Dendritic cell treated with granulocyte-macrophage colony-stimulating factor and Interleukin-4, amounts not matched to agents 40 ng/mL and 50 ng/mL, for 4 days (primary cell): ENCODE measurements at regions not wholly inside any gene's neighbourhood (a gene's known extent, or its start where the extent isn't known, plus 50 kb on each side); places are given as distances from the start of the nearest gene placed in this dataset.

ENCODE experiments used
- H3K27ac Mint-ChIP-seq: one replicate; pipeline ENCODE4 v1.8.0; 2022; ENCODE audit warnings: mild to moderate bottlenecking, mixed read lengths
- H3K27me3 Mint-ChIP-seq: one replicate; pipeline ENCODE4 v1.8.0; 2022; ENCODE audit warnings: mild to moderate bottlenecking, mixed read lengths
- H3K36me3 Mint-ChIP-seq: one replicate; pipeline ENCODE4 v1.8.0; 2022; ENCODE audit warnings: low read depth, mixed read lengths
- H3K4me1 Mint-ChIP-seq: one replicate; pipeline ENCODE4 v1.8.0; 2022; ENCODE audit warnings: low read depth, mixed read lengths
- H3K4me3 Mint-ChIP-seq: one replicate; pipeline ENCODE4 v1.8.0; 2022; ENCODE audit warnings: mild to moderate bottlenecking, moderate library complexity, mixed read lengths
- H3K9me3 Mint-ChIP-seq: one replicate; pipeline ENCODE4 v1.8.0; 2022; ENCODE audit warnings: mixed read lengths
- intact Hi-C: fragments of 100-400 bp; cut with micrococcal nuclease; formaldehyde crosslinking; loops from one replicate; pipeline ENCODE4 v1.15.0; 2022

DNA sequence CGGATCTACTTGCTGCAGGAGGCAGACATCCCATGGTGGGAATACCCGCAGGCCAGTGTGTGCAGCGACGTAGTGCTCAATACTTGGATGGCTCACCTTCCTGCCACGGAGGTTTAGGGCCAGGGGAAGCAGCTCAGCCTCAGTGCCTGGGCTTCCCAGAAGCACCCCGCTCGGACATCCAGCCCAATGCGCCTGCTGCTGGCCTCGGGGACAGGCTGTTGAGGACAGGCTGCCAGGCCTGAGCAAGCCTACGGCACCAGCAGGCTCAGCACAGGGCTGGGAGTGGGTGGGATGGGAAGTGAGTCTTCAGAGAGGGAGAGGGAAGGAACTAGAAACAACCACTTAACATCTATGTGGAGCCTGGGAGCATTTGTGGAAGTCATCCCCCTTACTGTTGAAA, 441.3 kb upstream of the MGMT start:
- Mint-ChIP-seq H3K4me3 (no peak overlapping the region), H3K36me3 (no peaks in the 10 kb centered on the region), H3K9me3 (no peaks in the 10 kb centered on the region), H3K4me1 (no peaks in the 10 kb centered on the region), H3K27me3 (no peaks in the 10 kb centered on the region), H3K27ac (no peak overlapping the region)
- intact Hi-C loops, result no loop called here

DNA sequence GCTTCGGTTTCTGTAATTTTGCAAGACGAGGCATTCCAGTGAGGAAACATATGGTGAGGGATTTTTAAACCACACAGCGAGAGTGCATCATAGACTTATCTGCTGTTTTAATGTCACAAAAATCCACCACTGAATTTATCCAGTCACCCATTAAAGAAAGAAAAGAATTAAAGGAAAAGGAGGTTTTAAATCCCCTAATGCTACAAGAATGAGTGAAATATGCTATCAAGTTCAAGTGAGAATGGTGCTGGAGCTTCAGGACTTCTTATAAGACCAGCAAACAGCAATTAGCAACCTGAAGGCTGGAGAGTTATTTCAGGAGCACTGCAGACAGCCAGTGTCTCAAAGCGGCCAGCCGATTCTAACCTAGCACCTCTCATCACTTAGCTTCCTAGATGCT, 439.1 kb upstream of the MGMT start:
- H3K27ac Mint-ChIP-seq, result no peak overlapping the region
- no peak overlapping the region for H3K4me3 Mint-ChIP-seq

DNA sequence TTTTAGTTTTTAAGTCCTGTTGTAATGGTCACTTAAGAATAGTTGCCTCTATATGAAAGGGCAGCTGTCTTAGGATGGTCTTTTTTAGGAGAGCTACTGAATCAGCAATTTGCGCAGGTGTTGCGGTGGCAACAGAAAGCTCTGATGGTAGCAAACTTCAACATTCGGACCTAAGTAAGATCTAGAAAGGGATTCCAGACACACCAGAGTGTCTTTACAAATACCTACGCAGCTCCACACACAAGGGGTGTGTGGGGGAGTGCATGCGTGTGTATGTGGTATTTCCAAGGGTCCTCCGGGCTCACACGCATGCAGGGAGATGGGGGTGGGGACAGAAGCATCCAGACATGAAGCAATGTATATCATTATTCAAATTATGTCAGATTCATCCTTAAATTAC, 438.6 kb upstream of the MGMT start:
- Mint-ChIP-seq H3K36me3 (no peaks in the 10 kb centered on the region), H3K9me3 (no peaks in the 10 kb centered on the region), H3K27me3 (peaks cover 14% of the 10 kb centered on the region), H3K4me1 (no peaks in the 10 kb centered on the region), H3K27ac (no peak overlapping the region), H3K4me3 (no peak overlapping the region)
- intact Hi-C loops, result no loop called here

More for the DNA sequence above, 439.1 kb upstream of the MGMT start:
- no peaks in the 10 kb centered on the region for H3K9me3 Mint-ChIP-seq
- H3K36me3 Mint-ChIP-seq, result no peaks in the 10 kb centered on the region
- H3K27me3 Mint-ChIP-seq, result peaks cover 12% of the 10 kb centered on the region
- intact Hi-C loops, result no loop called here
- H3K4me1 Mint-ChIP-seq, result no peaks in the 10 kb centered on the region

DNA sequence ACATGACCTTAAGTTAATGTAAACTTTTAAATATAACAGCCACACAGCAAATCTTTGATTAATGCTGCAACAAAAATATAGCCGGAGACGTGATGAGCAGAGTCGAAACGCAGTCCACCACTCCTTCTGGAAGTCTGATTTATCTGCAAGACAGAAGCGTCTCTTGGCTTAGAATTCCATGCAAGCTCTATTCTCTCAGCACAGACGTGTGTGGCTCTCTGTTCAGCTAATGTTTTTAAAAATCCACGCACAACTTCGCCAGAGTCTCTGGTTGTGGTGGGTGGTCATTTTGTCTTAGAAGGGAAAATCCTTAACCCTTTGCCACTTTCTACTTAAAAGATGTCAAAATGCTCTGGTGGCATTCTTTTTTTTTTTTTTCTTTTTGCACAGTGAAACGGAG, 438.0 kb upstream of the MGMT start:
- Mint-ChIP-seq H3K27ac (no peak overlapping the region), H3K27me3 (peaks cover 20% of the 10 kb centered on the region), H3K9me3 (no peaks in the 10 kb centered on the region), H3K4me3 (no peak overlapping the region), H3K36me3 (no peaks in the 10 kb centered on the region), H3K4me1 (no peaks in the 10 kb centered on the region)
- intact Hi-C loops, result no loop called here

DNA sequence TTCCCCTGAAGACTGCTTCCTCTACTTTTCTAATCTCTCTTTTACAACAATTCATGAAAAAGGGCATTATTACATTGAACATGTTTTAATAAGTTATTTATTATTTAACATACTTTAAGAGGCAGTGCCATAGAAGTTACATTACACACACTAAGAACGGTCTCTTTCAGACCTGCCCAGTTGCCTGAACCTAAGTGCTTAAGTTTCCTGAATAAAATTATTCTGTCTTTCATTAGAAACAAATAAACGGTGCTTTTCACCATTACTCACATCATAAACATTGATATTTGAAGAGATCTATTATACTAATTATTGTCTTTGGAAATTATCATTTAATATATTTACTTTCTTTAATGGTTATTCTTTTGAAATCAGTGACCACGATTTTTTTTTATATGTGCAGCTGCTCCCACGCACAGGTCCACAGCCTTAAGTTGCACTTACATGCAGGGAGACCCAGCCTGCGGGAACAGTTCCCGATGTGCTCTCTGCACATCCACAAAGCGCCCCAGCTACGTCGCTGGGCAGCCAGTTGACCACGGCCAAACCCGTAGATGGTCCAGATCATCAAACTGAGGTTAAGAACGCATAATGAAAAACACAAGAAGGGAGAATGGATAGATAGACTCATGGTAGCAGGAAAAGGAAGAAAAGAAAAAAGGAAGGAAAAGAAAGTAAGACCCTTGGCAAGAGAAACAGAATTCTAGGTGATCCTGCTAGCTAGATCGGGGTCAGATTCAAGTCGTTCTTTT, 437.0 kb upstream of the MGMT start:
- Mint-ChIP-seq H3K36me3 (no peaks in the 10 kb centered on the region), H3K4me3 (no peak overlapping the region), H3K9me3 (no peaks in the 10 kb centered on the region), H3K27ac (no peak overlapping the region), H3K4me1 (no peaks in the 10 kb centered on the region), H3K27me3 (peaks cover 26% of the 10 kb centered on the region)
- intact Hi-C loops, result loop anchor here (5.0 kb wide), 2 partner anchors 302 to 1097 kb away; no protein-coding TSS in a partner anchor

DNA sequence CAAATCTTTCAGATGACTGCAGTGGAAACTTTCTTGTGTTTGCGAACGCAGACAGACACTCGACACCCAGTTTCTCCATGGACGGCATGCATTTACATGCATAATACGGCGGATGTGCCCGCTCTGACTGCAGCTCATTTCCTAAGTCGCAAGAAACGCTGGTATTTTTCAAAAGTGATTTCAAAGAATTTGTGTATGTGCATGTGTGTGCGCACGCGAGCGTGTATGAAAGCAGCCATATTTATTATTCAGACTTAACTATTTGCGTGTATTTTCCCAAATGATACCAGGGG, 436.5 kb upstream of the MGMT start:
- Mint-ChIP-seq H3K9me3 (no peaks in the 10 kb centered on the region), H3K27me3 (peaks cover 29% of the 10 kb centered on the region), H3K27ac (no peak overlapping the region), H3K4me1 (no peaks in the 10 kb centered on the region), H3K36me3 (no peaks in the 10 kb centered on the region), H3K4me3 (no peak overlapping the region)
- intact Hi-C loops, result loop anchor here (5.0 kb wide), 2 partner anchors 302 to 1097 kb away; no protein-coding TSS in a partner anchor

DNA sequence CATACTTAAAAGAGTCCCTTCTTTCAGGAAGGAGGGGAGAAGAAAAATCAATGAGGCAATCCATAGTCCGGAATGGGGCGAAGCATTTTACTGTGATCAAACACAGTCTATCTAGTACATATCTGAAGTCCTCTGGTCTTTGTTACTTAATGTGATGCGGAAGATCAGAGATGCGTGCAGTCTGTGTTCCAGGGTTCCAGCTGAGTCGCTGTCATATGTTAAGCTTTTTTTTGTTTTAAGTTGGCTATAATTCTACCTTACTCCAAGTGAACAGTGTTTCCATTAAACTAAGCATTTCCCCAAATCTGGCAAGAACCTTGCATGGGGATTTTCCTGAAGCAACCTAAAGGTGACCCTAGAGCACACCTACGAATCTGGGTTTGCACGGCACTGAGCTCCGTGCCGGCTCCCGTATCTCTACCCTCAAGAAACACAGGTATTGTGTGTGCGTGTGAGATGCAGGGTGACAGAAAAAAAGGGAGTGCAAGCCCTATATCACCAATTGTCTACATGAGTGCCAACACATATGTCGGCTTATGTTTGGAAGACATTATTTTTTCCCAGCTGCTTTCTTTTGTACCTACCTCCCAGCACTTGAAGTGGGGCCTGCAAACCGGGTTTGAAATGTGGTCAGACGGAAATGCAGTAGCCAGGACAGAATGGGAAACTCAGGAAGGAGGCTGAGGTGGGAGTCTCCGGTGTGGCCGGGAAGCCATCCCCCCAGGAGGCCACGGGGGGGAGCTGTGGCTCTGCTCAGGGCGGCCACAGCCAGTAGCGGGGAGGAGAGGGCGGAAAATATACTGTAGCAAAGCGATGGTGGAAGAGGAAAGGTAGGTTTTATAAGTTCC, 435.8 kb upstream of the MGMT start:
- Mint-ChIP-seq H3K4me3 (no peak overlapping the region), H3K9me3 (no peaks in the 10 kb centered on the region), H3K36me3 (no peaks in the 10 kb centered on the region), H3K27me3 (peaks cover 36% of the 10 kb centered on the region), H3K27ac (no peak overlapping the region), H3K4me1 (no peaks in the 10 kb centered on the region)
- intact Hi-C loops, result loop anchor here (5.0 kb wide), 2 partner anchors 301 to 1096 kb away; no protein-coding TSS in a partner anchor

DNA sequence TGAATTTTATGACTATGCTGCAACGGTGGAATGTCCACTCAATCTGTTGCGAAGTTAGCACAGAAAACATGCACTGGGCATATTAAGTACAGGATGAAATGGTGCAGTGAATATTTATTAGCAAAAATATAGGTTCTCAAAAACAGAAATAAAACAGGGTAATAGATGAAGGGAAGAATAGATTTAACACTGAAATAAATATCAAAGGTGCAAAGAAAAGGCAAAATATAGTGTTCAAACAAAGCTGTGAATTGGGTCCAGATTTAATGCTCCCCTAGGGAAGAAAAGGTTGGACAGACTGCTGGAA, 435.2 kb upstream of the MGMT start:
- peaks cover 40% of the 10 kb centered on the region for H3K27me3 Mint-ChIP-seq
- H3K9me3 Mint-ChIP-seq, result no peaks in the 10 kb centered on the region
- no peak overlapping the region for H3K4me3 Mint-ChIP-seq
- H3K27ac Mint-ChIP-seq, result no peak overlapping the region
- no peaks in the 10 kb centered on the region for H3K36me3 Mint-ChIP-seq
- intact Hi-C loops, result loop anchor here (5.0 kb wide), 2 partner anchors 301 to 1096 kb away; no protein-coding TSS in a partner anchor
- H3K4me1 Mint-ChIP-seq, result no peaks in the 10 kb centered on the region

DNA sequence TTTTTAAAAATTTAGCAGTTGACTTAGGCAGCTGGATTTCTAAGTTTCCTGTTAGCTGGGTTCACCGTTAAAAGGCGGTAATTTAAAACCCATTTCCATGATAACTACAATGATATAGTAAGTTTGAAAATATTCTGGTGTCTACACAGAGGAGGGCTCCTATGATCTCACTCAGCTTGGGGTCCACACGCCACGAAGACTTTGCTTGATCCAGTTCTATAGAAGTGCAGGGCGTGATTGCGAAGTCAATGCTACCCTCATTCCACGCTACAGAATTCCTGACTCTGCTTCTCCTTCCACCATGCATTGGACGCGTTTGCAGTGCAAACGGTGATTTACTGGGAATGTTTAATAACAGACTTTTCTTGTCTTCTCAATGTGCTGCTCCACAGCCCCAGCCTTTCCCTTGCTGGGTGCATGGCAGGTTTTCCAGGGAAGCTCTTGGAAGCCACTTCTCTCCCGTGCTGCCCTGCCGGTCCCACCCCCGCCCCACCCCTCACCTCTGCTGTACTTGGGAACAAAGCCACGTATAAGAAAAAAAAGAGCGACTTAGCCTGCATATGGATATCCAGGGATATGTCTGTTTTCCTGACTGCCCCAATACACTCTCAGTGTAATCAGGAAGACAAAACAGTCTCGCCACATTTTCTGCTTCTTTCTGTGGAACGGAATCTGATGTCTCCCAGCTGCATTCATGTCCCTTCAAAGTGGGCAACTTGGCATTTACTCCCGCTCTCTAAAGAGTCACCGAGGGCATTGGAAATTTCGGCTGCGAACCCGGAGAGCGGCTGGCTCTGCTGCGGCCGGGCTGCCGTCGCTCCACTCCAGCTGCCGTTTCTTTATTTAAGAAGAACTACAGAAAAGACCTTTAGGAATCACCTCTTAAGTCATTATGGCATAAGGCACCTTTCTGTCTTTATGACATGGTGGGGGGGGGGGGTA, 434.4 kb upstream of the MGMT start:
- intact Hi-C loops, result loop anchor here (5.0 kb wide), 2 partner anchors 300 to 1095 kb away; no protein-coding TSS in a partner anchor
- Mint-ChIP-seq H3K27ac (no peak overlapping the region), H3K4me1 (no peaks in the 10 kb centered on the region), H3K9me3 (no peaks in the 10 kb centered on the region), H3K4me3 (no peak overlapping the region), H3K27me3 (peaks cover 45% of the 10 kb centered on the region), H3K36me3 (no peaks in the 10 kb centered on the region)

DNA sequence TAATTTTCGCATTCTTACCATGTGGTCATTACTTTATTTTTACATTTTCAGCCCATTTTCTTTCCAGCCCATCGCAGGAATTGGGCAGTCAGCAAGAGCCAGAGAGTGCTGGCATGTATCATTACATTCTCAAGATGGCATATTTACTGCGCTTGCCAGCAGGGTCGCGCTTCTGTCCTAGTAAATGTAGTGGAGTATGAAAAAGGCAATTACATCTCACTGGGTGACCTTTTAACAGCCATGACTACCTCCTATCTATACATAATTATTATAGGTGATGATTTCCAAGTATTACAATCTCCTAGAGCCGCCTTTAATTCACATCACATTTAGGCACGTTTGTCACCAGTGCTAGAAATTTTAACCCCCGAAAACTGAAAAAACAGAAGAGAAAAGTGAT, 433.7 kb upstream of the MGMT start:
- Mint-ChIP-seq H3K27me3 (peaks cover 45% of the 10 kb centered on the region), H3K27ac (no peak overlapping the region), H3K4me3 (no peak overlapping the region), H3K4me1 (no peaks in the 10 kb centered on the region), H3K9me3 (no peaks in the 10 kb centered on the region), H3K36me3 (no peaks in the 10 kb centered on the region)
- intact Hi-C loops, result loop anchor here (5.0 kb wide), 2 partner anchors 299 to 1094 kb away; no protein-coding TSS in a partner anchor

DNA sequence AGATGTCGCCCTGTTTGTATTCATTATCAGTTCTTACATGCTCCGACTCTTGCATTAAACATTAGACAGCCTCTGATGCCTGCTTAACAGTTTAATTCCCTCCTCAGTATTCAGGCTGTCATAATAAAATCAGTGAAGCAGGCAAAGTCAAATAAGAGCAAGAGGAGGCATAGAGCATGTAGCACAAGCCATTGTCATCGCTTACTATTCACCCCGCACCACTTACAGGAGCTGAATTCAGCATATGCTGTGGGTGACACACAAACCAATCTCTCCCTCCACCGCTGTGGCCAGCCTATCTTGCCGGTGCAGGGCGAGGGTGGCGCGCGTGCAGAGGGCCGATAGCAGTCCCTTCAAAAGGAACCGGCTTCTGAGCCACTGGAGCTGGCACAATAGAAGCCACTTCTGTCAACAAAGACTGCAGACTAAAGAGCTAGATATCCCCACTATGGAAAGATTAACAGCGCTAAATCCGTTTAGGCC, 433.2 kb upstream of the MGMT start:
- H3K4me1 Mint-ChIP-seq, result no peaks in the 10 kb centered on the region

DNA sequence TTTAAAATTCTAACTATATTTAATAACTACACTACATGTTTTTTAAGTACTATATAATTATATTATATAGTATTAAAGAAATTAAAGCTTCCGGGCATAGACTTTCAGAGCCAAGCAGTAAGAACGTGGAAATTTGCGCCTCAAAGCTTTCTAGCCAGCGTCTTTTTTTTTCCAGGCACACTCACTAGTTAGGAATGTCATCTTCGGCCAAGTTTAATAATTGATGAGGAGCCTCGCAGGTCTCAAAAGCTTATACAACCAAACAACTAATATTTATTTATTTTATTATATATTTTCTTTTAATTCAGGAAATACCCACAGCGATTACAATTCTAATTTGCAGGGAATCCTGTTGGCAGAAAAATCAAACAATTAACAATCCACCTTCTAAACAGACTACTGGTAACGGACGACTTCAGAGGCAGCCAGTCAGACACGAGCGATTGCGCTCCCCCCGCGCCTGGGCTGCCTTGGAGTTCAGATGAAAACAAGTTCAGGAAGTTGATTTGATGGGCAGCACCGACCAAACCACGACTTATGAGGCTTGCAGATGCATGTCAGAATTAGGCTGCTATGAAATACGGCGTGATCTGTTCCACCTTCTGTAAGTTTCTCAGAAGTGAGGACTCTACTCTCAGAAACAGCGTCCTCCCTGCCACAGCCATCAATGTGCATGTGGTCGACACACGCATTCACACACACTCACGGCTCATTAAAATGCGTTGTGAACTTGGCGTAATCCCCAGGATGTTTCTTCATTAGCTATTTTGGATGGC, 431.8 kb upstream of the MGMT start:
- Mint-ChIP-seq H3K4me3 (no peak overlapping the region), H3K4me1 (no peaks in the 10 kb centered on the region), H3K27me3 (peaks cover 53% of the 10 kb centered on the region), H3K9me3 (no peaks in the 10 kb centered on the region), H3K27ac (no peak overlapping the region), H3K36me3 (no peaks in the 10 kb centered on the region)
- intact Hi-C loops, result no loop called here

More for the DNA sequence above, 433.2 kb upstream of the MGMT start:
- Mint-ChIP-seq H3K27me3 (peaks cover 46% of the 10 kb centered on the region), H3K27ac (no peak overlapping the region), H3K4me3 (no peak overlapping the region), H3K36me3 (no peaks in the 10 kb centered on the region), H3K9me3 (no peaks in the 10 kb centered on the region)
- intact Hi-C loops, result loop anchor here (5.0 kb wide), 2 partner anchors 298 to 1093 kb away; no protein-coding TSS in a partner anchor

DNA sequence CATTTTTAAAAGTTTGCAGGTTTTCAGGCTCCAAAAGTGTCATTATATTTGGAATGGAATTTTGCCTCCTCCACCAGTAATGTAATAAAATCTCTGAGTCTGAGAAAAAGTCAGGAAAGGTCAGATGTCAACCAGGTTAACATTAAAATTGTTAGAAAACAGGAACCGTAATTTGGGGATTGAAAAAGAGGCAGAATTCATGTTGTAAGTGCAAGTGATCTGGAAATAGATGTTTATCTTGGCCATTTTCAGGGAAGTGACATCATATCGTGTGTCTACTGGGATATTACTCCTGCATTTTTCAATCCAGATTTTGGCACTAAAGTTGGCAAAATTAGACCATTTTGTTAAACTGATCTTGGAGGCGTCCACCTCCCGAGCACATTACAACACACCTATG, 428.5 kb upstream of the MGMT start:
- Mint-ChIP-seq H3K27ac (no peak overlapping the region), H3K4me1 (no peaks in the 10 kb centered on the region), H3K4me3 (no peak overlapping the region), H3K9me3 (no peaks in the 10 kb centered on the region), H3K27me3 (peaks cover 54% of the 10 kb centered on the region), H3K36me3 (no peaks in the 10 kb centered on the region)
- intact Hi-C loops, result no loop called here
